NT2/D1 (cell line): ENCODE measurements at regions not wholly inside any gene's neighbourhood (a gene's known extent, or its start where the extent isn't known, plus 50 kb on each side); places are given as distances from the start of the nearest gene placed in this dataset.
"Not testable (repeated sequence)": the region's sequence is repeated elsewhere in the genome, so short reads cannot be mapped to it uniquely, and the experiment has no call there.

Source experiments
- YY1 ChIP-seq: IDR thresholded peaks from 2 replicates; pipeline ENCODE4 v1.6.1; 2011; ENCODE audit not compliant: insufficient read length, insufficient read depth
- ZNF274 ChIP-seq: IDR thresholded peaks from 2 replicates; pipeline ENCODE4 v1.6.1; 2011; ENCODE audit warnings: mild to moderate bottlenecking, low read depth, low read length

DNA sequence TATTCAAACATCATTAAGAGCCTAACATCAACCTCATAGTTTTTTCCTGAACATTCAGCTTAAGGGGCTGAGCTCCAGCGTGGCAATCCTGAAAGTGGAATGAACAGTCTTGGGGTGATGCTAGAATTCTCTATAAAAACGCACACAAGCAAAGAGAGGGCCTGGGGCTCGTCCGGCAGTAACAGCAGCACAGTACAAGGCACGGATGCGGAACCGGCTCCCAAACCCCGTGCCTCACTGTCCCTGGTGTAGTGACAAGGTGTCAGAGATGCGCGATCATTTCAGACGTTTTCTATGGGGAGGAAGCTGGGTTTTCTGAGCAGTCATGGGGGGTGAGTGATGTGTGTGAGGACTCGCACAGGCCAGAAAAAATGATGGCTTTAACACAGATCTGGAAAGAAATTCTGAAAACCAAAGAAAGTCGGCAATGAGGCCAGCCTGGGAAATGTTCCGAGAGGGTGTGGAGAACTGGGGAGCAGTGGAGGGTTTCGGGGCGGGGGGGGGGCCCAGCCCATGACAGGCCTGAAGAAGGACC, 170.6 kb downstream of the NPIPB11 start:
- not testable (repeated sequence) for TF ChIP-seq YY1, ZNF274
